Stimulated activated CD8-positive, alpha-beta memory T cell treated with anti-CD3 and anti-CD28 coated beads, Interleukin-15, amount 100 ng/mL, for 48 hours (primary cell): ENCODE measurements at regions not wholly inside any gene's neighbourhood (a gene's known extent, or its start where the extent isn't known, plus 50 kb on each side); places are given as distances from the start of the nearest gene placed in this dataset.

Experiments
- DNase-seq, 2 donors: peaks; one replicate each; pipeline ENCODE4 v3.0.0-alpha.2; 2020; ENCODE audit warnings: low read depth in 2 of 2

- DNase-seq = no peak
These were observed 221.7 kb downstream of the RFC3 start for GRCh38 chr13:34039678-34040077.

GRCh38 chr13:34040863-34041262 lies 222.9 kb downstream of the RFC3 start:
- no peak for DNase-seq

- no peak for DNase-seq
These were observed 226.1 kb downstream of the RFC3 start for GRCh38 chr13:34044041-34044440.

GRCh38 chr13:34044660-34045080 lies 226.7 kb downstream of the RFC3 start:
- DNase-seq = no peak

- DNase-seq = no peak
These were observed 228.5 kb downstream of the RFC3 start for GRCh38 chr13:34046457-34046856.

- no peak for DNase-seq
These were observed 230.7 kb downstream of the RFC3 start for GRCh38 chr13:34048652-34049051.

DNA sequence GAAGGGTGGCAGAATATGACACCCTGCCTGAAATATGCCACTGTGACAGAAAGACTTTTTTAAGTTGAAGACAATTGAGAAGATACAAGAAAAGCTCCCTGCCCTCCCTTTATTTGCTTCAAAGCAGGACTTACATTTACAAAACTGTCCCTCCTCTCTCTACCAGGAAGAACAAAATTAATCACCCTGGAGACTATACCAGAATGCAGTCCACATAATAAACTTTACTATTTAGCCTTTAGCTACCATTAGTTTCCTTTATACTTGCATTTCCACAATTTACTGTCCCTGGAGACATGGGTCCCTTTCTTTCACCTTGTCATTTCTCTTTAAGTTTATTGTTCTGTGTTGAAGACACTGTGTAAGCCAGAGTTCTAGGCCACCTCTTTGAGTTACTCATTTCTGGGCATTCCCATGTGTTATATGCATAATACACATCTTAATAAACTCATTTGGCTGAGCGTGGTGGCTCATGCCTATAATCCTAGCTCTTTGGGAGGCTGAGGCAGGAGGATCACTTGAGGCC lies 238.8 kb downstream of the RFC3 start:
- DNase-seq = no peak

DNA sequence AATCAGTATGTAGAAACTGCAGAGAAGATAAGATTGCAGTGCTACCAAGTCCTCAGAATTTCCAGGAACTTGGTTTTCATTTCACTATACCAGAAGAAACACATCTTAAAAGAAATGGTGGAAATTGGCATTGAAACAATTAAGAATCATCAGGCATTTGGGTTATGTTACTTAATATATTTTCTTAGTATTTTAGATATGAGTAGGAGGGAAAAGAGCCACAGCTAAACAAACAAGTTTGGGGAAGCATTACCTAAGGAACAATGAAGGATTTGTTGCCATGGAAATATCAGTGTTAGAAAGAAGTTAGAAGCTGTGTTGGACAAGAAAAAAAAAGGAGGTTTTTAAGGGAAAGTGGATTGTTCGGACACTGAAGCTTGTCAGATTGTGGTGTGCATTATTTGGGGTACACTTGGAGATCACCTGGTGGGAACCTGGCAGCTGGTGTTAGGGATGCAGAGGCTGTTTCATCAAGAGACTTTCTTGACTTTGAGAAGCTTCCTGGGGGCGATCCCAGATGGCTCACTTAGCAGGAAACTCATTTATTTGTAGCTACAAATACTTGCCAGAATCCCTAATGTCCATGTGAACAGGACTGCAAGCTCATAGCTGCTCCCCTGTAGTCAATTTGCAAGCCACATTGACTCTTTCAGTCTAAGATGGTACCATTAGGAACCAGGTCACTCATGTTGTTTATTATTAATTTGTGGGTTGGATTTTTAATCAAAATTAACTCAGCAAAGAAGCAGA lies 246.7 kb downstream of the RFC3 start:
- DNase-seq = no peak

GRCh38 chr13:34065928-34066327 lies 248.0 kb downstream of the RFC3 start:
- DNase-seq = no peak

DNA sequence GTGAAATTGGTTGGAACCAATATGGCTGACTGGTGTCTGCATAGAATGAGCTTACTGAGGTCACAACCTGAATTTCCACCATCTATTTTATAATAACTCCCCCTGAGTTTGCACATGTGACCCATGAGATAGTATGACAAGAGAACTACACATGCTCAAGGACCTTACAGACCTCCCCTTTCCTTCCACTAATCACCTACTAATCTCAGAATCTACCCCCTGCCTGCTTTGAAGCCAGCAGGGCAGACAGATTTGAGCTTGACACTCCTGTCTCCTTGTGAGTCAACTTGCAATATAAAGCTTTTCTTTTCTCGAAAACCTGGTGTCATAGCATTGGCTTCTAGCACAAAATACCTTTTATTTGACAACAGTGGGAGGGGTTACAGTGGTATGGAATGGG lies 248.4 kb downstream of the RFC3 start:
- DNase-seq = no peak

- no peak for DNase-seq
These were observed 252.1 kb downstream of the RFC3 start for GRCh38 chr13:34070006-34070405.

DNA sequence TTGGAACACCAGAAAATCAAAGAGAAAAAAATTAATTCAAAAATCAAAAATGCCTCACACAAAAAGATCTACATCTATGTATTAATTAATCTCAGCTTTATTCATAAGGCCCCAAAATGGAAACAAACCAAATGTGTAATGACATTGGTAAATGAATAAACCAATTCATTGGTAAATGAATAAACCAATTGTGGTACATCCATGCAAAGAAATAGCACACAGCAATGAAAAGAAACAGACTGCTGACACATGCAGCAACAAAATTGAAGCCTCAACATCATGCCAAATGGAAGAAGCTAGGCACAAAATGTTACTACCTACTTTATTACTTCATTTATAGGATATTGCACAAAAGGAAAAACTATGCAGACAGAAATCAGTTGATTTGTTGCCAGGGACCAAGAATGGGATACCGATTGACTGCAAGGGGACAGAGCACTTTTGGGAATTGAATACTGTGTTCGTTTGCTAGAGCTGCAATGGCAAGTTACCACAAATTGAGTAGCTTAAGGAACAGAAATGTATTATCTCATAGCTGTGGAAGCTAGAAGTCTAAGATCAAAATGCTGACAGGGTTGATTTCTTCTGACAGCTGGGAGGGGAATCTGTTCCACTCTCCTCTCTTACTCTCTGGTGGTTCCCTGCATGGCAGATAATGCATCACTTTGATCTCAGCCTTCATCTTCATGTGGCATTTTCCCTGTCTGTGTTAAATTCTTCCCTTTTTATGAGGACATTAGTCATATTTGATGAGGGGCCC lies 252.8 kb downstream of the RFC3 start:
- DNase-seq = no peak

- no peak for DNase-seq
These were observed 258.4 kb downstream of the RFC3 start for GRCh38 chr13:34076319-34076718.

- DNase-seq = no peak
These were observed 259.2 kb downstream of the RFC3 start for GRCh38 chr13:34076943-34077703.

- no peak for DNase-seq
These were observed 260.5 kb downstream of the RFC3 start for GRCh38 chr13:34078334-34078999.

GRCh38 chr13:34085204-34085603 lies 267.3 kb downstream of the RFC3 start:
- no peak for DNase-seq

DNA sequence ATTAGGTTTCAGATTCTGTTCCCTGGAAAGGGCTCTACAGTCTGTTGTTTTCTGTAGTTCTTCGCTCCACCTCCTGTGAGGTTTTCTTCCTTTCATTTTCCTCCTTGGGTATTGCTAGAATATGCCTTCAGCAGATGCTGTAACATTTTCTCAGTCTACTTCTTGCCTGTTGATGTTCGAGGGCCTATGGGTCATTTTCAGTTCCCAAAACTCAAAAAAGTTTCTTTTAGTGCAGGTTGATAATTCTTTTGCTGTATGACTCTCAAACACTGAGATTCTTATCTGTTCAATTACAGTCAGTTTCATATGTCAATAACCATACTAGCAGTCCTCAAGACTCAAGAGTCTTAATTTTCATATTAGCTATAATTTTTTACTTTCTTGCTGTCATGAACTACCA lies 268.3 kb downstream of the RFC3 start:
- no peak for DNase-seq

GRCh38 chr13:34087791-34088190 lies 269.8 kb downstream of the RFC3 start:
- no peak for DNase-seq

- no peak for DNase-seq
These were observed 285.9 kb downstream of the RFC3 start for GRCh38 chr13:34103854-34104253.

DNA sequence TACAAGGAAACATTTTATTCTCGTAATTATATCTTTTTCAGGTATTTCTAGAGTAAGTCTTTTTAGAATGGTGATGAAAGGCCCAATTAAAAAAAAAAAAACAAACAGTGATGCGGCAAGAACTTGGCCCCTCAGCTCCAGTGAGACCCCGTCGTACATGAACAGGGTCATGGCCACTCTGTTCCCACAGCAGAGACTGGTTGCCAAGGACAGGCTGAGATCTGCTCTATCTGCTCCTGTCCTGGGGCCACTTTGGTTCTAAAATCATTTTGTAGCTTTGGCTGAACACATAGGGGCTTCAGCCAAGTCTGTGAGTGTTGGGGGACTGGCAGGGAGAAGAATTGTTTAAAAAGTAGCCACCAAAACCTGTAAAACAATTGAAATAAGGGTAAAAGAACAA lies 286.9 kb downstream of the RFC3 start:
- DNase-seq = no peak

DNA sequence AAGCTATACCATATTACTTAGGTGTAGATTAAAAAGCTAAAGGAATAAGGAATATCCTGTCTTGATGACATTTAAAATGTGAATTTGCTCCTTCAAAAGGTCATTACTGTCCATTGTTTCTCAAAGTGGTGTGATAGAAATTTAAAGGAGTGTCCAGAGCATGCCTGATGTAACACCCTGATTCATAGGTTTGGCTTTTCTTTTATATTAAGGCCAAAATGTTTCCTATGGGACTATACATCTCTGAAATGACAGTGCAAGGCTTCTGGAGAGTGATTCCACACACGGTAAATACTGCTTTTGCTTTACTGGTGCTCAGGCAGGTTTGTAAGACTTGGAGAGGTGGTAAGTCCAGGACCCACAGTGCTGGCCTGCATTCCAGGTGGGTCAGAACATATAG lies 289.9 kb downstream of the RFC3 start:
- DNase-seq = no peak

GRCh38 chr13:34108410-34108809 lies 290.5 kb downstream of the RFC3 start:
- DNase-seq = no peak
